Transverse colon (tissue), 4 donors: ENCODE measurements at regions not wholly inside any gene's neighbourhood (a gene's known extent, or its start where the extent isn't known, plus 50 kb on each side); places are given as distances from the start of the nearest gene placed in this dataset.

Source experiments
- DNase-seq: peaks from one replicate; pipeline ENCODE4 v3.0.0-alpha.2; 2019
- H3K27ac ChIP-seq, 4 donors: fragments of 200-600 bp; sonication (generic); 2 replicates each; pipeline ENCODE4 v1.5.1; 2016 to 2018; ENCODE audit warnings: inconsistent platforms in 4 of 4
- H3K27me3 ChIP-seq: fragments of 200-600 bp; sonication (generic); 2 replicates; pipeline ENCODE4 v1.5.1; 2017; ENCODE audit warnings: inconsistent platforms
- H3K36me3 ChIP-seq, 4 donors: fragments of 200-600 bp; sonication (generic); 2 replicates each; pipeline ENCODE4 v1.5.1; 2017 to 2019; ENCODE audit warnings: inconsistent platforms in 4 of 4
- H3K4me1 ChIP-seq, 4 donors: fragments of 200-600 bp; sonication (generic); 2 replicates each; pipeline ENCODE4 v1.5.1; 2017 to 2020; ENCODE audit warnings: inconsistent platforms in 4 of 4
- H3K4me3 ChIP-seq, 4 donors: fragments of 200-600 bp; sonication (generic); 1 replicate in 1 of 4; 2 replicates in 3 of 4; pipeline versions ENCODE4 v1.5.1 to v1.6.1; 2017 to 2019; ENCODE audit warnings: inconsistent platforms in 4 of 4
- H3K9me3 ChIP-seq, 2 donors: fragments of 200-600 bp; sonication (generic); 2 replicates each; pipeline ENCODE4 v1.5.1; 2017 to 2019; ENCODE audit warnings: inconsistent platforms in 2 of 2
- CTCF ChIP-seq, 5 experiments: fragments of 200-600 bp in 3 of 5; fragments of 450-650 bp in 2 of 5; sonication (generic) in 3 of 5; IDR thresholded peaks; 1 replicate in 2 of 5; 2 replicates in 3 of 5; pipeline ENCODE4 v1.5.1; 2016 to 2017; ENCODE audit warnings: antibody characterized with exemption in 5 of 5, inconsistent platforms in 3 of 5, mild to moderate bottlenecking in 2 of 5, moderate library complexity in 1 of 5
- EP300 ChIP-seq: sonication (generic); formaldehyde crosslinking; IDR thresholded peaks from one replicate; pipeline ENCODE4 v1.6.1; 2017; ENCODE audit warnings: antibody characterized with exemption, low read depth
- POLR2A ChIP-seq: fragments of 450-650 bp; IDR thresholded peaks from one replicate; pipeline ENCODE4 v1.6.1; 2016; ENCODE audit warnings: antibody characterized with exemption, mild to moderate bottlenecking, moderate library complexity
- POLR2AphosphoS5 ChIP-seq, 3 donors: sonication (generic); formaldehyde crosslinking; IDR thresholded peaks; one replicate each; pipeline ENCODE4 v1.6.1; 2016; ENCODE audit warnings: antibody characterized with exemption in 3 of 3
- WGBS, 2 donors: methylation state at CpG; one replicate each; pipeline ENCODE4 v1.1.5; 2018; ENCODE audit warnings: low coverage in 1 of 2; 5-methylcytosine and 5-hydroxymethylcytosine counted together
- in situ Hi-C, 4 donors: fragments of 200-750 bp; cut with MboI; loops; one replicate each; pipeline versions ENCODE4 v1.15.0 to v1.15.1; 2017; ENCODE audit warnings: low sequenced_read_pairs in 3 of 4, low pct_ligation_motif_present in 1 of 4, low pct_unique_long_range_greater_than_20kb in 1 of 4
- intact Hi-C: fragments of 100-400 bp; cut with DNase I; formaldehyde crosslinking; loops from one replicate; pipeline ENCODE4 v1.15.1; 2023; ENCODE audit warnings: low total_unique reads

DNA sequence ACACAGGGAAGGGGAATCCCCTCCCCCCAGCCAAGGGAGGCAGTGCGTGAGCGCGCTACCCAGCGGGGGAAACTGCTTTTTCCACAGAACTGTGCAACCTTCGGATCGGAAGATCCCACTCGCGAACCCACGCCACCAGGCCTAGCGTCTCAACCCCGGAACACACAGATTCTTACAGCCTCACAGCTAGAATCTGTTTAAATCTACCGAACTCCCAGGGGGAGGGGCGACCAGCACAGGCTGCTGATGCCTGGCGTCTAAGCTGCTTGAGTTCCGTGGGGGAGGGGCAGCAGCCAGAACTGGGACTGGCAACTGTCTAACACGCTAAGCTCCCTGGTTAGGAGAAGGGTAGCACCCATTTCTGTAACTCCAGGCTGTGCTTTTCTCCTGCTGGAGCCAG lies 217.3 kb upstream of the TENT5A start:
- 84 to 90% methylated on average over 2 to 16 of the region's 16 CpGs for WGBS, 2 donors
- TF ChIP-seq EP300 (no peak), CTCF (IDR thresholded peaks at IDR 0.05) (no peak), POLR2A (no peak), POLR2AphosphoS5 (IDR thresholded peaks at IDR 0.05) (no peak)
- no peaks in the 10 kb centered on the region for H3K36me3 ChIP-seq
- no peaks in the 10 kb centered on the region for H3K4me1 ChIP-seq
- DNase-seq: no peak
- intact Hi-C loops (no loop called here), in situ Hi-C loops (no loop called here)
- no peaks in the 10 kb centered on the region for H3K9me3 ChIP-seq
- no peak overlapping the region for H3K27ac ChIP-seq
- H3K4me3 ChIP-seq: no peak overlapping the region
- H3K27me3 ChIP-seq: no peaks in the 10 kb centered on the region

DNA sequence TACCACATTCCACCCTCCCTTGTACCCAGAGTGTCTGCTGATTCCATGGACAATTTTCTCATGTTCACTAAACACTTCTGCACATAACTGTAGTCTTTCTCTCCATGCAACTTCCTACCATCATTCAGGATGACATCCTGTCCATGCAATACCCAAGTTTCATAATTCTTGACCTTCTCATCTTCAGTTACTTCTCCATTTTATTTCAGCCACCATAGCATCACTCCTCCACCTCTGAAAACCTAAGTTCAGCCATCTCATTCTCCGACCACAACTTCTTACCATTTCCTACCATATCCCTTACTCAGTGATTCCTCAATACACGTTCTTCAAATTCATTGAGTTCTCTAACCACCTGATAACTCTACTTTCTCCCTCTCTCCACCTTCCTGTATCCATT lies 216.5 kb upstream of the TENT5A start:
- Histone ChIP-seq H3K4me1 (no peaks in the 10 kb centered on the region), H3K9me3 (no peaks in the 10 kb centered on the region), H3K27me3 (no peaks in the 10 kb centered on the region), H3K4me3 (no peak overlapping the region), H3K36me3 (no peaks in the 10 kb centered on the region), H3K27ac (no peak overlapping the region)
- no peak for DNase-seq
- WGBS, 2 donors: 84 to 92% methylated on average over 2 of the region's 2 CpGs
- in situ Hi-C loops (no loop called here), intact Hi-C loops (no loop called here)
- no peak for TF ChIP-seq POLR2AphosphoS5 (IDR thresholded peaks at IDR 0.05)
- no peak for TF ChIP-seq POLR2A
- TF ChIP-seq CTCF (IDR thresholded peaks at IDR 0.05): no peak
- TF ChIP-seq EP300: no peak

DNA sequence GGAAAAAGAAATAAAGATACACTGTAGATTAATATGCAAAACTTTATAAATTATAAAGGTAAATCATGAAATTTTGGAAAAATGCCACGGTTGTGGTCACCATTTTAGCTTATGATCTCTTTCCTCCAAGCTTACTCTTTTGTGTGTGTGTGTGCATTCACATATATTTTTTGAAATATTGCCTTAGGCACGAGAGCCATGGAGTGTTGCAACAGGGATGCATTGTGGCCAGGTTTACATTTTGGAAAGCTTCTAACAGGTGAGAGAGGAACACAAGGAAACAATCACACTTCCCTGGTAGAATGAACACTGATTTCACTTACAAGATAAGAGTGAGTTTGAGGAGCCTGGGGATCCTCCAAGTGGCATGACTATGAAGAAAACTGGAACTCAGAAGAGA lies 214.5 kb upstream of the TENT5A start:
- in situ Hi-C loops: no loop called here
- 67% methylated on average over 2 of the region's 2 CpGs for WGBS, 2 donors
- TF ChIP-seq POLR2A (no peak), POLR2AphosphoS5 (IDR thresholded peaks at IDR 0.05) (no peak), EP300 (no peak)

DNA sequence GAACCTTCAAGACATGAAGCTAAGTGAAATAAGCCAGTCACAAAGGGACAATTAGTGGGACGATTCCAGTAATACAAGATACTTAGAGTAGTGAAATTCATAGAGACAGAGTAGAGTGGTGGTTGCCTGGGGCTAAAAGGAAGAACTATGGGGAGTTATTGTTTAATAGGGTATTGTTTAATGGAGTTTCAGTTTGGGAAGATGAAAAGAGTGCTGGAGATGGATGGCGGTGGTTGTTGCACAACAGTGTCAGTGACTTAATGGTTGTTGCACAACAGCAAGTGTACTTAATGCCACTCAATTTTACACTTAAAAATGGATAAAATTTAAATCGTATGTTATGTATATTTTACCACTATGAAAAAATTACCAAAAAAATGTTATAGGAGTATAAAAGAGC lies 209.7 kb upstream of the TENT5A start:
- 83 to 96% methylated on average over 2 to 3 of the region's 3 CpGs for WGBS, 2 donors
- H3K4me1 ChIP-seq: no peaks in the 10 kb centered on the region
- intact Hi-C loops: no loop called here
- in situ Hi-C loops: no loop called here
- DNase-seq: no peak
- no peak overlapping the region for H3K4me3 ChIP-seq
- TF ChIP-seq POLR2A (no peak), CTCF (IDR thresholded peaks at IDR 0.05) (no peak), POLR2AphosphoS5 (IDR thresholded peaks at IDR 0.05) (no peak), EP300 (no peak)
- no peak overlapping the region for H3K27ac ChIP-seq
- H3K27me3 ChIP-seq: no peaks in the 10 kb centered on the region
- H3K9me3 ChIP-seq: no peaks in the 10 kb centered on the region
- H3K36me3 ChIP-seq: no peaks in the 10 kb centered on the region

More for the DNA sequence above, 214.5 kb upstream of the TENT5A start:
- Histone ChIP-seq H3K9me3 (no peaks in the 10 kb centered on the region), H3K27me3 (no peaks in the 10 kb centered on the region), H3K4me3 (no peak overlapping the region), H3K36me3 (no peaks in the 10 kb centered on the region), H3K27ac (no peak overlapping the region), H3K4me1 (no peaks in the 10 kb centered on the region)
- intact Hi-C loops: no loop called here
- no peak for DNase-seq

DNA sequence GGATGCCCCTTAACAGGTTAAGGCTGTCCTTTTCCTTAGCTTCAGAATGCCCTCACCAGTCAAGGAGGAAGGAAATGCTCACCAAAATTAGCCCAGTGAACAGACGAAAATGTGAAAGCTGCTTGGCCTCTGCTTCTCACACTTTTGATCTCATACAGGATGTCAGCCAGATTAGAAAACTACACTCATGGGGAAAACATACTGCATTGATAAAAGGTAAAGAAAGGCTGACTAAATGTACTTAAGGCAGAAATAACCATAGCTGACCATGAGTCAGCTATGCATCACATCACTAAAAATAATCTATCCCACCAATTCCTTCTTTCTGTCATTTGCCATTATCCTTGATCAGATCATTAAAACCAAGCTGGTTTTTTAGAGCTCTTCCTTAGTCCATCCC lies 198.4 kb upstream of the TENT5A start:
- in situ Hi-C loops: no loop called here
- no peaks in the 10 kb centered on the region for H3K36me3 ChIP-seq
- no peak for DNase-seq
- no peaks in the 10 kb centered on the region for H3K4me1 ChIP-seq
- 47% methylated on average over 1 of the region's 1 CpG; no CpG with 5 or more reads in 1 of the 2 donors for WGBS, 2 donors
- H3K27me3 ChIP-seq: no peaks in the 10 kb centered on the region
- TF ChIP-seq EP300 (no peak), POLR2AphosphoS5 (IDR thresholded peaks at IDR 0.05) (no peak), POLR2A (no peak), CTCF (IDR thresholded peaks at IDR 0.05) (no peak)
- H3K27ac ChIP-seq: no peak overlapping the region
- no peak overlapping the region for H3K4me3 ChIP-seq
- no peaks in the 10 kb centered on the region for H3K9me3 ChIP-seq
- intact Hi-C loops: no loop called here
